ENCODE measurements at regions not wholly inside any gene's neighbourhood (a gene's known extent, or its start where the extent isn't known, plus 50 kb on each side); places are given as distances from the start of the nearest gene placed in this dataset.

DNA sequence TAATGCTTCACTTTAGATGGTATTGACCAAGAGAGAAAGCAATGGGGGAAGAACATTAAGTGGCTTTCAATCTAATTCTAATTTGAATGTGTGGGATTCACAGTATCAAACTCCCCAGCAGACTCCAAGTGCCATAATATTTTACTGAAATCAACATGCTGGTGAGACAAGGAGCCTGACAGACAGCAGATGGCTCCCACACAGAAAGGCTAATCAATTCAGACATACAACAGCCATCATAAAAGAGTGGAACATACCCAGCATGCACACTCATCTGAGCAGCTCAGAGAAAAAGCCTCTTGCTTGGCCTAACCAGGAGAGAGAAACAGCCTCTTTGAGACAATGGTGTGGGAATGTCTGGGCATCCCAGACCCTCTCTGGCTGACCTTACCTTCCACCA, 186.5 kb upstream of the SKOR2 start (continued):
- no peak for TF ChIP-seq RERE (CRISPR knock-in tag; IDR thresholded peaks at IDR 0.05; ENCODE audit: borderline replicate concordance)
- no peak for TF ChIP-seq COPS2 (conservative IDR thresholded peaks at IDR 0.05)
- TF ChIP-seq, protein P1, sequence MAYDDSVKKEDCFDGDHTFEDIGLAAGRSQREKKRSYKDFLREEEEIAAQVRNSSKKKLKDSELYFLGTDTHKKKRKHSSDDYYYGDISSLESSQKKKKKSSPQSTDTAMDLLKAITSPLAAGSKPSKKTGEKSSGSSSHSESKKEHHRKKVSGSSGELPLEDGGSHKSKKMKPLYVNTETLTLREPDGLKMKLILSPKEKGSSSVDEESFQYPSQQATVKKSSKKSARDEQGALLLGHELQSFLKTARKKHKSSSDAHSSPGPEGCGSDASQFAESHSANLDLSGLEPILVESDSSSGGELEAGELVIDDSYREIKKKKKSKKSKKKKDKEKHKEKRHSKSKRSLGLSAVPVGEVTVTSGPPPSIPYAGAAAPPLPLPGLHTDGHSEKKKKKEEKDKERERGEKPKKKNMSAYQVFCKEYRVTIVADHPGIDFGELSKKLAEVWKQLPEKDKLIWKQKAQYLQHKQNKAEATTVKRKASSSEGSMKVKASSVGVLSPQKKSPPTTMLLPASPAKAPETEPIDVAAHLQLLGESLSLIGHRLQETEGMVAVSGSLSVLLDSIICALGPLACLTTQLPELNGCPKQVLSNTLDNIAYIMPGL (CRISPR knock-in tag; IDR thresholded peaks at IDR 0.05): no peak

DNA sequence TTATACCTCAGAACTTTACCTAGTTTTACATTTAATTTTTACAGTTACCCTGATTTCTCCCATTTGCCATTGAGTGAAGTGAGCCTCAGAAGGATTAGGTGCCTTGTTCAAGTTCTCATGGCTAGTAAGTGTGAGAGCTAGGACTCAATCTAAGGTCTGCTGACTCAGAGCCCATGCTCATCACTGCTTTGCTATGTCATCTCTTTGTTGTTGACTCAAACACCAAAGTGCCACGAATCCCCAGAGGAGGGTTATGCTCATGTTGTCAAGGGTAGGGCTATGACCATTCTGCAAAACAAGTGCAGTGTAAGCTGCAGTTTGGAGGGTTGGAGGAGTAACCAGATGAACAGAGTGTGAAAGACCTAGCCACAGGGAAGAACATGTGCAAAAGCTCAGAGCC, 185.4 kb upstream of the SKOR2 start:
- Histone ChIP-seq H3K9ac (ENCODE audit: insufficient read depth in 1 of 2, low read depth in 2 of 2, low read length in 2 of 2) (no peak overlapping the region), H3K27ac (ENCODE audit: extremely low read depth, low read depth, low read length) (no peak overlapping the region), H3K36me3 (ENCODE audit: control insufficient read depth, insufficient read depth, low read length) (no peaks in the 10 kb centered on the region), H3K9me3 (replicated peaks; ENCODE audit: control insufficient read depth, insufficient read depth, low read depth, low read length) (no peaks in the 10 kb centered on the region), H3K4me2 (ENCODE audit: insufficient read depth, low read length) (no peak overlapping the region), H3K27me3 (ENCODE audit: control insufficient read depth in 2 of 2, insufficient read depth in 2 of 2, low read length in 2 of 2) (no peaks in the 10 kb centered on the region; a peak in 1 of 5 replicates), H3K79me2 (ENCODE audit: control insufficient read depth, insufficient read depth, low read length) (no peaks in the 10 kb centered on the region), H3K9me1 (ENCODE audit: control insufficient read depth, insufficient read depth, low read length) (no peaks in the 10 kb centered on the region), H3K4me3 (no peak overlapping the region), H2AFZ (ENCODE audit: low read depth, low read length) (no peak overlapping the region), H3K4me1 (replicated peaks in 1 of 2; ENCODE audit: control insufficient read depth in 2 of 2, insufficient read depth in 2 of 2, low read length in 2 of 2) (no peaks in the 10 kb centered on the region), H4K20me1 (replicated peaks; ENCODE audit: control insufficient read depth, insufficient read depth, low read length) (no peaks in the 10 kb centered on the region)
- intact Hi-C loops (cut with micrococcal nuclease): no loop called here
- ChIA-PET POLR2A (no interaction called here), CTCF (ENCODE audit: low intra/inter-chr PET ratio) (no interaction called here)
- in situ Hi-C loops (cut with MboI): no loop called here
- BruUV-seq (replicated peaks): no TSS peak
- no peak for FAIRE-seq
- no peak for ATAC-seq
- 0% methylated on average over 1 of the region's 1 CpG for WGBS (ENCODE audit: insufficient coverage, low coverage, missing lambda C conversion rate)
- DNase-seq (ENCODE audit: extremely low read depth in 1 of 4, low spot score in 3 of 4): no peak
- TF ChIP-seq, protein P2, sequence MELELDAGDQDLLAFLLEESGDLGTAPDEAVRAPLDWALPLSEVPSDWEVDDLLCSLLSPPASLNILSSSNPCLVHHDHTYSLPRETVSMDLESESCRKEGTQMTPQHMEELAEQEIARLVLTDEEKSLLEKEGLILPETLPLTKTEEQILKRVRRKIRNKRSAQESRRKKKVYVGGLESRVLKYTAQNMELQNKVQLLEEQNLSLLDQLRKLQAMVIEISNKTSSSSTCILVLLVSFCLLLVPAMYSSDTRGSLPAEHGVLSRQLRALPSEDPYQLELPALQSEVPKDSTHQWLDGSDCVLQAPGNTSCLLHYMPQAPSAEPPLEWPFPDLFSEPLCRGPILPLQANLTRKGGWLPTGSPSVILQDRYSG (tag; conservative IDR thresholded peaks at IDR 0.05; ENCODE audit: low read depth): no peak
- TF ChIP-seq SIN3A (IDR thresholded peaks at IDR 0.05; ENCODE audit: borderline replicate concordance in 2 of 2, control insufficient read depth in 1 of 2, low read depth in 2 of 2, low read length in 2 of 2) (no peak), BACH1 (tag; IDR thresholded peaks at IDR 0.05) (no peak), RBM17 (IDR thresholded peaks at IDR 0.05; ENCODE audit: borderline replicate concordance, low read depth, low read length) (no peak), SNRNP70 (optimal IDR thresholded peaks at IDR 0.05; ENCODE audit: low read depth, low read length) (no peak), KLF13 (tag; IDR thresholded peaks at IDR 0.05; ENCODE audit: borderline replicate concordance, low read depth) (no peak)
- TF ChIP-seq, protein P3, sequence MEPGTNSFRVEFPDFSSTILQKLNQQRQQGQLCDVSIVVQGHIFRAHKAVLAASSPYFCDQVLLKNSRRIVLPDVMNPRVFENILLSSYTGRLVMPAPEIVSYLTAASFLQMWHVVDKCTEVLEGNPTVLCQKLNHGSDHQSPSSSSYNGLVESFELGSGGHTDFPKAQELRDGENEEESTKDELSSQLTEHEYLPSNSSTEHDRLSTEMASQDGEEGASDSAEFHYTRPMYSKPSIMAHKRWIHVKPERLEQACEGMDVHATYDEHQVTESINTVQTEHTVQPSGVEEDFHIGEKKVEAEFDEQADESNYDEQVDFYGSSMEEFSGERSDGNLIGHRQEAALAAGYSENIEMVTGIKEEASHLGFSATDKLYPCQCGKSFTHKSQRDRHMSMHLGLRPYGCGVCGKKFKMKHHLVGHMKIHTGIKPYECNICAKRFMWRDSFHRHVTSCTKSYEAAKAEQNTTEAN (CRISPR knock-in tag; IDR thresholded peaks at IDR 0.05): no peak

All from K562 (cell line).